ENCODE measurements at regions not wholly inside any gene's neighbourhood (a gene's known extent, or its start where the extent isn't known, plus 50 kb on each side); places are given as distances from the start of the nearest gene placed in this dataset.

- no peak for DNase-seq (ENCODE audit: low spot score)
Measured at GRCh38 chr12:91968076-91968776, 177.4 kb downstream of the BTG1 start.

GRCh38 chr12:91967590-91967989 is 178.1 kb downstream of the BTG1 start:
- no peak for DNase-seq (ENCODE audit: low spot score)

- no peak for DNase-seq (ENCODE audit: low spot score)
Measured at GRCh38 chr12:91965781-91966180, 179.9 kb downstream of the BTG1 start.

GRCh38 chr12:91964501-91964900 is 181.1 kb downstream of the BTG1 start:
- DNase-seq (ENCODE audit: low spot score) = no peak

GRCh38 chr12:91959220-91959619 is 186.4 kb downstream of the BTG1 start:
- DNase-seq (ENCODE audit: low spot score) = no peak

- no peak for DNase-seq (ENCODE audit: low spot score)
Measured at GRCh38 chr12:91958816-91959215, 186.8 kb downstream of the BTG1 start.

GRCh38 chr12:91954747-91955146 is 190.9 kb downstream of the BTG1 start:
- DNase-seq (ENCODE audit: low spot score) = no peak

GRCh38 chr12:91954326-91954725 is 191.3 kb downstream of the BTG1 start:
- DNase-seq (ENCODE audit: low spot score) = no peak

- DNase-seq (ENCODE audit: low spot score) = no peak
Measured at GRCh38 chr12:91952916-91953315, 192.7 kb downstream of the BTG1 start.

- DNase-seq (ENCODE audit: low spot score) = no peak
Measured at GRCh38 chr12:91951571-91951970, 194.1 kb downstream of the BTG1 start.

- DNase-seq (ENCODE audit: low spot score) = no peak
Measured at GRCh38 chr12:91948504-91948903, 197.1 kb downstream of the BTG1 start.

GRCh38 chr12:91947459-91947858 is 198.2 kb downstream of the BTG1 start:
- no peak for DNase-seq (ENCODE audit: low spot score)

GRCh38 chr12:91944637-91945036 is 201.0 kb downstream of the BTG1 start:
- no peak for DNase-seq (ENCODE audit: low spot score)

GRCh38 chr12:91940826-91941570 is 204.6 kb downstream of the BTG1 start:
- no peak for DNase-seq (ENCODE audit: low spot score)

- no peak for DNase-seq (ENCODE audit: low spot score)
Measured at GRCh38 chr12:91940322-91940721, 205.3 kb downstream of the BTG1 start.

- no peak for DNase-seq (ENCODE audit: low spot score)
Measured at GRCh38 chr12:91937706-91938105, 207.9 kb downstream of the BTG1 start.

- no peak for DNase-seq (ENCODE audit: low spot score)
Measured at GRCh38 chr12:91937009-91937408, 208.6 kb downstream of the BTG1 start.

- DNase-seq (ENCODE audit: low spot score) = no peak
Measured at GRCh38 chr12:91935296-91935695, 210.3 kb downstream of the BTG1 start.

GRCh38 chr12:91931111-91931510 is 214.5 kb downstream of the BTG1 start:
- DNase-seq (ENCODE audit: low spot score) = no peak

- DNase-seq (ENCODE audit: low spot score) = no peak
Measured at GRCh38 chr12:91928501-91928900, 217.1 kb downstream of the BTG1 start.

- no peak for DNase-seq (ENCODE audit: low spot score)
Measured at GRCh38 chr12:91926848-91927247, 218.8 kb downstream of the BTG1 start.

- DNase-seq (ENCODE audit: low spot score) = no peak
Measured at GRCh38 chr12:91924827-91925226, 220.8 kb downstream of the BTG1 start.

- DNase-seq (ENCODE audit: low spot score) = no peak
Measured at GRCh38 chr12:91923864-91924263, 221.8 kb downstream of the BTG1 start.

GRCh38 chr12:91922674-91923073 is 223.0 kb downstream of the BTG1 start:
- no peak for DNase-seq (ENCODE audit: low spot score)

Data from putamen (tissue), 1 donor.